ENCODE measurements at regions not wholly inside any gene's neighbourhood (a gene's known extent, or its start where the extent isn't known, plus 50 kb on each side); places are given as distances from the start of the nearest gene placed in this dataset.

- DNase-seq (ENCODE audit: low read depth), result no peak
- TF ChIP-seq CTCF (conservative IDR thresholded peaks at IDR 0.05; ENCODE audit: low read depth, low read length), result no peak
- H3K4me3 ChIP-seq (ENCODE audit: low read length), result no peak overlapping the region
Observed at GRCh38 chr2:146465460-146465859, 1379.4 kb upstream of the ACVR2A start.

- DNase-seq (ENCODE audit: low read depth), result no peak
- no peak for TF ChIP-seq CTCF (conservative IDR thresholded peaks at IDR 0.05; ENCODE audit: low read depth, low read length)
- no peak overlapping the region for H3K4me3 ChIP-seq (ENCODE audit: low read length)
Observed at GRCh38 chr2:146461068-146461467, 1383.8 kb upstream of the ACVR2A start.

DNA sequence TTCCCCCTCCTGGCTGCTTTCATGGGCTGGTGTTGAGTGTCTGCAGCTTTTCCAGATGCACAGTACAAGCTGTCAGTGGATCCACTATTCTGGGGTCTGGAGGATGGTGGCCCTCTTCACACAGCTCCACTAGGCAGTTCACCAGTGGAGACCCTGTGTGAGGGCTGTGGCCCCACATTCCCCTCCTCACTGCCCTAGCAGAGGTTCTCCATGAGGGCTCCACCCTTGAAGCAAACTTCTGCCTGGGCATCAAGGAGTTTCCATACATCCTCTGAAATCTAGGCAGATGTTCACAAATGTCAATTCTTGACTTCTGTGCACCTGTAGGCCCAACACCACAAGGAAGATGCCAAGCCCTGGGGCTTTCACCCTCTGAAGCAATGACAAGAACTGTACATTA lies 1386.2 kb upstream of the ACVR2A start:
- H3K4me3 ChIP-seq (ENCODE audit: low read length), result no peak overlapping the region
- DNase-seq (ENCODE audit: low read depth), result no peak
- no peak for TF ChIP-seq CTCF (conservative IDR thresholded peaks at IDR 0.05; ENCODE audit: low read depth, low read length)

- H3K4me3 ChIP-seq (ENCODE audit: low read length), result no peak overlapping the region
- DNase-seq (ENCODE audit: low read depth), result no peak
- TF ChIP-seq CTCF (conservative IDR thresholded peaks at IDR 0.05; ENCODE audit: low read depth, low read length), result no peak
Observed at GRCh38 chr2:146457221-146457620, 1387.6 kb upstream of the ACVR2A start.

DNA sequence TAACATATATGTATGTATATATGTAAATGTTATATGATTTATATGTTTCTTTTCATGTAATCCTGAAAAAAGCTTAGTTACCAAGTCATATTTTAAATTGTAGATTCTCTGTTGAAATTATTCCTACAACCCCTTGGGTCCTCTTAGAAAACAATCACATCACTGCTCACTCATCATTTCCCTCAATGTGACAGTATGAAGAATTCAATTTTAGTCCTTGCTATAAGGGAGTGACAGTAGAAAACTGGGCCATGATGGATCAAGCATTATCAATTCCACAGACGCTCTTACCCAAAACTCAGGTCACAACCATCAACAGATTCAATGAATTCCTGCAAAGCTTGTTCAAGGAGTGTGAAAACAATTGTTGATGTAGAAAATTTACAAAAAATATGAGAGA lies 1389.5 kb upstream of the ACVR2A start:
- DNase-seq (ENCODE audit: low read depth), result no peak
- no peak for TF ChIP-seq CTCF (conservative IDR thresholded peaks at IDR 0.05; ENCODE audit: low read depth, low read length)
- no peak overlapping the region for H3K4me3 ChIP-seq (ENCODE audit: low read length)

DNA sequence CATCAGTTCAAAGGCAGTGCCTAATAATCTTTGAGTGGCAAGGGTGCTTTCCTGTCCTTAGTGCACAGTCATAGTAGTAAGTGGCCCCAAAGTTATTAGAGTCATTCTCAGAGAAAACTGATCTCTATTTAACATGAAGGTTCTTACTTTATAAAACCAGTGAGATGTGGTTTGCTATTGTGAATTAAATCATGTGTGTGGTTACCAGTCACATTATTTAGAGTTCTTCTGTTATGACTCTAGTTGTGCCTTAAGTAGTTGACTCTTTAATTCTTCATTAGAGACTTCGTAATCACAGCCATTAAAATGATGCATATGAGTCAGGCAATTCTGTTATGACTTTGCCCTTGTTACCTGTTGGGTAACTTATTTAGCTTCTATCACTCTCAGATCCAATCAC lies 1392.9 kb upstream of the ACVR2A start:
- no peak overlapping the region for H3K4me3 ChIP-seq (ENCODE audit: low read length)
- DNase-seq (ENCODE audit: low read depth), result no peak
- TF ChIP-seq CTCF (conservative IDR thresholded peaks at IDR 0.05; ENCODE audit: low read depth, low read length), result no peak

GRCh38 chr2:146450131-146450530 lies 1394.7 kb upstream of the ACVR2A start:
- H3K4me3 ChIP-seq (ENCODE audit: low read length), result no peak overlapping the region
- DNase-seq (ENCODE audit: low read depth), result no peak
- no peak for TF ChIP-seq CTCF (conservative IDR thresholded peaks at IDR 0.05; ENCODE audit: low read depth, low read length)
